GM12878 (cell line): ENCODE measurements at regions not wholly inside any gene's neighbourhood (a gene's known extent, or its start where the extent isn't known, plus 50 kb on each side); places are given as distances from the start of the nearest gene placed in this dataset.

ENCODE experiments used
- ATAC-seq: fragments of 200-7000 bp; cut with Tn5 transposase; 3 replicates; pipeline ENCODE4 v1.9.1; 2020; ENCODE audit warnings: mild to moderate bottlenecking, moderate library complexity
- BruUV-seq: library from RNA; stranded (reverse); fragments of 400-500 nt; replicated peaks from 2 replicates; lab custom pipeline; 2021; lab: Mats Ljungman, UMichigan
- CTCF ChIA-PET: fragments of 300-600 bp; sonication (Branson Sonifier 250); formaldehyde crosslinking; extraction: SDS; loops from one replicate; lab custom pipeline; 2021; ENCODE audit warnings: inconsistent platforms; lab: Yijun Ruan, JAX
- POLR2A ChIA-PET: fragments of 350-600 bp; formaldehyde crosslinking; extraction: SDS; loops from one replicate; lab custom pipeline; 2021; ENCODE audit warnings: inconsistent platforms; lab: Charles Lee
- RAD21 ChIA-PET: fragments of 300-600 bp; sonication (Branson Sonifier 250); formaldehyde crosslinking; loops from one replicate; lab custom pipeline; 2023; ENCODE audit warnings: antibody characterized with exemption; ENCODE audit not compliant: unreplicated experiment; lab: Charles Lee
- SMC1A ChIA-PET: fragments of 300-600 bp; sonication (Branson Sonifier 250); formaldehyde crosslinking; loops from one replicate; lab custom pipeline; 2023; ENCODE audit not compliant: unreplicated experiment, uncharacterized antibody; lab: Charles Lee
- DNase-seq: peaks from one replicate; pipeline ENCODE4 v3.0.0-alpha.2; 2011; ENCODE audit warnings: low read depth, low spot score
- FAIRE-seq: peaks from 3 replicates; lab custom pipeline; 2011; peaks lifted over from hg19 to GRCh38; lab: Jason Lieb, UNC
- H2AFZ ChIP-seq: 2 replicates; pipeline ENCODE4 v1.6.0; 2011; ENCODE audit warnings: low read depth, low read length, control low read depth; ENCODE audit not compliant: control insufficient read depth
- H3K27ac ChIP-seq: 2 replicates; pipeline ENCODE4 v1.5.1; 2011; ENCODE audit warnings: control low read depth; ENCODE audit not compliant: control insufficient read depth, insufficient read depth
- H3K27me3 ChIP-seq, 2 experiments: replicated peaks in 1 of 2; 2 replicates each; pipeline versions ENCODE4 v1.6.0 to v1.6.1; 2011; ENCODE audit warnings: low read length in 1 of 2; ENCODE audit not compliant: control insufficient read depth in 2 of 2, insufficient read depth in 2 of 2
- H3K36me3 ChIP-seq, 2 experiments: 2 replicates each; pipeline ENCODE4 v1.5.1; 2011; ENCODE audit warnings: low read length in 1 of 2; ENCODE audit not compliant: control insufficient read depth in 2 of 2, insufficient read depth in 2 of 2
- H3K4me1 ChIP-seq: 2 replicates; pipeline ENCODE4 v1.6.1; 2011; ENCODE audit warnings: mild to moderate bottlenecking, low read length, moderate library complexity, mixed read lengths; ENCODE audit not compliant: control insufficient read depth, insufficient read depth
- H3K4me2 ChIP-seq: 2 replicates; pipeline ENCODE4 v1.6.0; 2011; ENCODE audit warnings: control low read depth; ENCODE audit not compliant: control insufficient read depth, insufficient read depth
- H3K4me3 ChIP-seq: fragments of 200-600 bp; sonication (generic); 2 replicates; pipeline ENCODE4 v1.5.1; 2016
- H3K79me2 ChIP-seq: 2 replicates; pipeline ENCODE4 v1.6.0; 2011; ENCODE audit warnings: low read length; ENCODE audit not compliant: control insufficient read depth, insufficient read depth
- H3K9ac ChIP-seq: 2 replicates; pipeline ENCODE4 v1.8.0; 2011; ENCODE audit warnings: low read length, control low read depth, mixed read lengths; ENCODE audit not compliant: control insufficient read depth, insufficient read depth
- H3K9me3 ChIP-seq: replicated peaks from 3 replicates; pipeline ENCODE4 v1.5.1; 2011; ENCODE audit warnings: mild to moderate bottlenecking, low read length; ENCODE audit not compliant: control insufficient read depth, insufficient read depth
- H4K20me1 ChIP-seq: 2 replicates; pipeline ENCODE4 v1.6.0; 2011; ENCODE audit not compliant: control insufficient read depth, insufficient read depth
- CHD2 ChIP-seq: IDR thresholded peaks from 2 replicates; pipeline ENCODE4 v1.6.1; 2011; ENCODE audit warnings: low read depth, low read length, improper control_type of control experiment, borderline replicate concordance
- POU2F2 ChIP-seq: IDR thresholded peaks from 3 replicates; pipeline ENCODE4 v1.6.1; 2011; ENCODE audit warnings: low read depth, mild to moderate bottlenecking, low read length, borderline replicate concordance
- RB1 ChIP-seq: fragments of 450-650 bp; formaldehyde crosslinking; IDR thresholded peaks from 2 replicates; pipeline ENCODE4 v1.6.1; 2017; ENCODE audit warnings: mild to moderate bottlenecking, borderline replicate concordance
- in situ Hi-C: fragments of 300-500 bp; cut with MboI; formaldehyde crosslinking; loops from 9 replicates; pipeline ENCODE4 v1.14.3; 2018; ENCODE audit warnings: mixed read lengths
- intact Hi-C: fragments of 100-400 bp; cut with micrococcal nuclease; formaldehyde crosslinking; loops from one replicate; pipeline ENCODE4 v1.14.2; 2022; ENCODE audit not compliant: unreplicated experiment
- TF ChIP-seq, protein P1 (sequence below): fragments of 150-350 bp; IDR thresholded peaks from 2 replicates; pipeline ENCODE4 v1.6.1; 2016; ENCODE audit warnings: low read depth, low read length
- TF ChIP-seq, protein P2 (sequence below): IDR thresholded peaks from 2 replicates; pipeline ENCODE4 v1.6.1; 2011; ENCODE audit warnings: low read depth, low read length, improper control_type of control experiment, borderline replicate concordance

DNA sequence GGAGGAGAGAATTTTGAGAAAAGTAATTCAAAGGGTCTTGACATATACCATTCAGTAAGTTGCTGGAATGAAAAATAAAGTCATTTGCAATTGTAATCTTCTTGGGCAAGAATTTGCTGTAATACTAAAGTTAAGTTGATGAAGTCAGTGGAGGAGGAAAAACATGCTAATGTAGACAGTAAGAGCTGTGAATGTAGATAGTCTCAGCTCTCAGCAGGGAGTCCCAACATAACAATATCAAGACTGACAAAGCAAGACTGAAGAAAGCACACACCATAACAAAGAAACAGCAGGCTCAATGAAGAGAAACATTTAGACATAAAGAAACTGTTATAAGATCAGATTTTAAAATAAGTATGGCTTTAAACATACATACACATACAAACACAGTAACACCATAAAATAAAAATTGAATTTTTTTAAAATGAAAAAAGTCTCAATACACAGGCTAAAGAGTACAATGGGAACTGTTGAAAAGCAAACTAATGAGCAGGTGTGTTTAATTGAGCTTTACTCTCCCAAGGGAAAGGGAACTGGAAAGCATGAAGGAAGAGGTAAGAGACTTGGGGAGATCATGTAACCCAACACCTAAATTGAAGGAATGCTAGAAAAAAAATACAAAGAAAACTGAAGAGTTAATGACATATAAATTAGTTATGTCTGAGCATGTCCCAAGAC is 336.3 kb upstream of the NCAM2 start:
- in situ Hi-C loops, result no loop called here
- no peaks in the 10 kb centered on the region for H4K20me1 ChIP-seq
- H3K9ac ChIP-seq, result no peak overlapping the region
- ChIA-PET RAD21 (no interaction called here), POLR2A (no interaction called here), SMC1A (no interaction called here), CTCF (no interaction called here)
- H3K27me3 ChIP-seq, result no peaks in the 10 kb centered on the region
- ATAC-seq, result no peak
- DNase-seq, result no peak
- TF ChIP-seq CHD2 (no peak), POU2F2 (no peak), RB1 (no peak)
- TF ChIP-seq, protein P1, sequence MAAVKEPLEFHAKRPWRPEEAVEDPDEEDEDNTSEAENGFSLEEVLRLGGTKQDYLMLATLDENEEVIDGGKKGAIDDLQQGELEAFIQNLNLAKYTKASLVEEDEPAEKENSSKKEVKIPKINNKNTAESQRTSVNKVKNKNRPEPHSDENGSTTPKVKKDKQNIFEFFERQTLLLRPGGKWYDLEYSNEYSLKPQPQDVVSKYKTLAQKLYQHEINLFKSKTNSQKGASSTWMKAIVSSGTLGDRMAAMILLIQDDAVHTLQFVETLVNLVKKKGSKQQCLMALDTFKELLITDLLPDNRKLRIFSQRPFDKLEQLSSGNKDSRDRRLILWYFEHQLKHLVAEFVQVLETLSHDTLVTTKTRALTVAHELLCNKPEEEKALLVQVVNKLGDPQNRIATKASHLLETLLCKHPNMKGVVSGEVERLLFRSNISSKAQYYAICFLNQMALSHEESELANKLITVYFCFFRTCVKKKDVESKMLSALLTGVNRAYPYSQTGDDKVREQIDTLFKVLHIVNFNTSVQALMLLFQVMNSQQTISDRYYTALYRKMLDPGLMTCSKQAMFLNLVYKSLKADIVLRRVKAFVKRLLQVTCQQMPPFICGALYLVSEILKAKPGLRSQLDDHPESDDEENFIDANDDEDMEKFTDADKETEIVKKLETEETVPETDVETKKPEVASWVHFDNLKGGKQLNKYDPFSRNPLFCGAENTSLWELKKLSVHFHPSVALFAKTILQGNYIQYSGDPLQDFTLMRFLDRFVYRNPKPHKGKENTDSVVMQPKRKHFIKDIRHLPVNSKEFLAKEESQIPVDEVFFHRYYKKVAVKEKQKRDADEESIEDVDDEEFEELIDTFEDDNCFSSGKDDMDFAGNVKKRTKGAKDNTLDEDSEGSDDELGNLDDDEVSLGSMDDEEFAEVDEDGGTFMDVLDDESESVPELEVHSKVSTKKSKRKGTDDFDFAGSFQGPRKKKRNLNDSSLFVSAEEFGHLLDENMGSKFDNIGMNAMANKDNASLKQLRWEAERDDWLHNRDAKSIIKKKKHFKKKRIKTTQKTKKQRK, result no peak
- TF ChIP-seq, protein P2, sequence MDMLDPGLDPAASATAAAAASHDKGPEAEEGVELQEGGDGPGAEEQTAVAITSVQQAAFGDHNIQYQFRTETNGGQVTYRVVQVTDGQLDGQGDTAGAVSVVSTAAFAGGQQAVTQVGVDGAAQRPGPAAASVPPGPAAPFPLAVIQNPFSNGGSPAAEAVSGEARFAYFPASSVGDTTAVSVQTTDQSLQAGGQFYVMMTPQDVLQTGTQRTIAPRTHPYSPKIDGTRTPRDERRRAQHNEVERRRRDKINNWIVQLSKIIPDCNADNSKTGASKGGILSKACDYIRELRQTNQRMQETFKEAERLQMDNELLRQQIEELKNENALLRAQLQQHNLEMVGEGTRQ, result no peak
- H3K4me3 ChIP-seq, result no peak overlapping the region
- no peaks in the 10 kb centered on the region for H3K36me3 ChIP-seq
- no peak overlapping the region for H3K4me2 ChIP-seq
- no peak for FAIRE-seq
- no peak overlapping the region for H3K27ac ChIP-seq
- BruUV-seq, result no TSS peak
- intact Hi-C loops, result no loop called here
- H3K4me1 ChIP-seq, result no peaks in the 10 kb centered on the region
- no peak overlapping the region for H2AFZ ChIP-seq
- no peaks in the 10 kb centered on the region for H3K79me2 ChIP-seq
- no peaks in the 10 kb centered on the region for H3K9me3 ChIP-seq
